AG10803 (cell line): ENCODE measurements at regions not wholly inside any gene's neighbourhood (a gene's known extent, or its start where the extent isn't known, plus 50 kb on each side); places are given as distances from the start of the nearest gene placed in this dataset.
"Not testable (repeated sequence)": the region's sequence is repeated elsewhere in the genome, so short reads cannot be mapped to it uniquely, and the experiment has no call there.

Source experiments
- DNase-seq: peaks from one replicate; pipeline ENCODE4 v3.0.0; 2010; ENCODE audit warnings: low read depth
- H3K4me3 ChIP-seq: 2 replicates; pipeline ENCODE4 v1.5.1; 2011; ENCODE audit warnings: mild to moderate bottlenecking, low read length, control low read depth
- CTCF ChIP-seq: conservative IDR thresholded peaks from 2 replicates; pipeline ENCODE4 v1.5.1; 2011; ENCODE audit warnings: mild to moderate bottlenecking, low read length, control low read depth, inconsistent platforms

- no peak overlapping the region for H3K4me3 ChIP-seq
- TF ChIP-seq CTCF = no peak
- DNase-seq = no peak
Observed at GRCh38 chr2:103386872-103387271, 625.0 kb downstream of the TMEM182 start.

- no peak for DNase-seq
- H3K4me3 ChIP-seq = no peak overlapping the region
- no peak for TF ChIP-seq CTCF
Observed at GRCh38 chr2:103387888-103388287, 626.1 kb downstream of the TMEM182 start.

- no peak for TF ChIP-seq CTCF
- DNase-seq = no peak
- H3K4me3 ChIP-seq = no peak overlapping the region
Observed at GRCh38 chr2:103396152-103396551, 634.3 kb downstream of the TMEM182 start.

- H3K4me3 ChIP-seq = no peak overlapping the region
- no peak for DNase-seq
- no peak for TF ChIP-seq CTCF
Observed at GRCh38 chr2:103401621-103402020, 639.8 kb downstream of the TMEM182 start.

GRCh38 chr2:103402336-103402735, 640.5 kb downstream of the TMEM182 start:
- DNase-seq = no peak
- no peak for TF ChIP-seq CTCF
- no peak overlapping the region for H3K4me3 ChIP-seq

- DNase-seq = no peak
- TF ChIP-seq CTCF = no peak
- H3K4me3 ChIP-seq = no peak overlapping the region
Observed at GRCh38 chr2:103402944-103403343, 641.1 kb downstream of the TMEM182 start.

- H3K4me3 ChIP-seq, DNase-seq: not testable (repeated sequence)
Observed at GRCh38 chr2:103403388-103403787, 641.6 kb downstream of the TMEM182 start.

- no peak overlapping the region for H3K4me3 ChIP-seq
- no peak for DNase-seq
- no peak for TF ChIP-seq CTCF
Observed at GRCh38 chr2:103410221-103410620, 648.4 kb downstream of the TMEM182 start.
